A673 (cell line): ENCODE measurements at regions not wholly inside any gene's neighbourhood (a gene's known extent, or its start where the extent isn't known, plus 50 kb on each side); places are given as distances from the start of the nearest gene placed in this dataset.

Source experiments
- CTCF ChIP-seq: fragments of 300-800, 200-600 bp; sonication (generic); conservative IDR thresholded peaks from 2 replicates; pipeline ENCODE4 v1.5.1; 2017; ENCODE audit warnings: low read depth, mild to moderate bottlenecking, antibody characterized with exemption, low read length, moderate library complexity, mixed read lengths
- EZH2 ChIP-seq: fragments of 200-600 bp; sonication (generic); IDR thresholded peaks from 2 replicates; pipeline ENCODE4 v1.6.1; 2017; ENCODE audit warnings: borderline replicate concordance, low read depth, mild to moderate bottlenecking, mixed read lengths, antibody characterized with exemption, low read length; ENCODE audit not compliant: poor library complexity, severe bottlenecking

- TF ChIP-seq CTCF = no peak
- no peak for TF ChIP-seq EZH2
Observed at GRCh38 chr5:4384649-4385048, 755.5 kb upstream of the ADAMTS16 start.
